ENCODE measurements at regions not wholly inside any gene's neighbourhood (a gene's known extent, or its start where the extent isn't known, plus 50 kb on each side); places are given as distances from the start of the nearest gene placed in this dataset.

DNA sequence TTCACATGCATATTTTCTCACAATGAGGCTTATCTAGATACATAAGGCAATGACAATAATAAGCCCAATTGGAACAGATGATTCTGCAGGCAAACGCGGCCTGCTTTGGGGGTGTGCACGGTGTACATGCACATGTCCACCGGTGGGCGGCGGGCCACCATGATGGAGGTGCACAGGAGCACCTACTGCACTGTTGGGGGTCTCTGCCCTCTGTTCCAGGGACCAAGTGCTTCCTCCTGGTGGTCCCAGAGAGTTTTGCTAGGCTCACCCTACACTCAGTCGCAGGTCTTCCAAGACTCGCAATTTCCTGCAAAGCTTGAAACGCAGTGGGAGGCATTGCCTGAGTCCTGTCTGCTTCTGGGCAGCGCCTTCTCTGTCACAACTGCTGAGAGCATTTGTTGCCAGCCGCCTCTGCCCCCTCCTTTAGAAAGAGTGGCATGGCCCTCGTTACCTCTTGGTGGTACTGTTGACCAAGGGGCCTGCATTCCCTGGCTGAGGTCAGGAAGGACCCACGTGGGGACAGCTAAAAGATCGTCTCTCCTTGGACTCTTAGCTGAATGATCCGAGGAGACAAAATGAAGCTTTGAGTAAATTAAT, 135.3 kb downstream of the ERMARD start:
- Histone ChIP-seq H3K9me3 (ENCODE audit: control insufficient read depth in 2 of 2, low read length in 2 of 2) (peaks cover 0 to 4% of the 10 kb centered on the region in 2 experiments), H3K27me3 (ENCODE audit: control insufficient read depth, insufficient read depth, low read length) (no peaks in the 10 kb centered on the region), H3K4me3 (ENCODE audit: low read depth, low read length) (no peak overlapping the region), H3K36me3 (ENCODE audit: control insufficient read depth, insufficient read depth, low read length) (no peaks in the 10 kb centered on the region), H3K27ac (ENCODE audit: insufficient read depth, low read length, poor library complexity, severe bottlenecking) (no peak overlapping the region), H3K4me1 (ENCODE audit: control insufficient read depth, insufficient read depth, low read length, poor library complexity, severe bottlenecking) (no peaks in the 10 kb centered on the region)
- ATAC-seq (ENCODE audit: low read depth in 2 of 2) (no peak), DNase-seq (no peak)
- H3K9me3 Mint-ChIP-seq, result peaks cover 0 to 5% (median 0%) of the 10 kb centered on the region in 7 donors
- H3K4me1 Mint-ChIP-seq, result no peaks in the 10 kb centered on the region
- peaks cover 4% of the 10 kb centered on the region for H3K36me3 Mint-ChIP-seq
- no peak overlapping the region for H3K27ac Mint-ChIP-seq
- H3K4me3 Mint-ChIP-seq, result no peak overlapping the region
- no peaks in the 10 kb centered on the region for H3K27me3 Mint-ChIP-seq

DNA sequence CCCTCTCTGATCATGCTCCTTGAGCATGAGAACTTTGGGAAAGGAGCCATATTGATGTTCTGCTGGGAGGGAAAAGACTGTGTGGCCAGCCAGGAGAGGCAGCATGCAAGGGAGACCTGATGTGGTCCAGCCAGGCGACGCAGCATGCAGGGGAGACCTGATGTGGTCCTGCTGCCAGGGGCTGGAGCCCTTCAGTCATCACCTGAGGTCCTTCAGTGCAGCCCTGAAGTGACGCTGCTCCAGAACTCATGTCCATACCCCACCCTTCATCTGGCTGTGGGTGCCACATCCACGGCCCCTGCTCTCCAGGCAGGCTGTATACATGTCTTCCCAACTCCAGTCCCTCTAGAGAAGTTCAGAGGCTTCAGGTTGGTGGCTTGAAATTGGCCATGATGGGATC, 134.4 kb downstream of the ERMARD start:
- H3K4me1 ChIP-seq (ENCODE audit: control insufficient read depth, insufficient read depth, low read length, poor library complexity, severe bottlenecking), result no peaks in the 10 kb centered on the region
- peaks cover 2% of the 10 kb centered on the region for H3K27me3 ChIP-seq (ENCODE audit: control insufficient read depth, insufficient read depth, low read length)
- no peak overlapping the region for H3K4me3 ChIP-seq (ENCODE audit: low read depth, low read length)
- Mint-ChIP-seq H3K27ac (no peak overlapping the region), H3K4me1 (no peaks in the 10 kb centered on the region), H3K27me3 (no peaks in the 10 kb centered on the region), H3K36me3 (peaks cover 4% of the 10 kb centered on the region), H3K4me3 (no peak overlapping the region), H3K9me3 (peaks cover 0 to 4% (median 0%) of the 10 kb centered on the region in 7 donors)
- H3K36me3 ChIP-seq (ENCODE audit: control insufficient read depth, insufficient read depth, low read length), result no peaks in the 10 kb centered on the region
- no peaks in the 10 kb centered on the region for H3K9me3 ChIP-seq (ENCODE audit: control insufficient read depth in 2 of 2, low read length in 2 of 2)
- ATAC-seq (ENCODE audit: low read depth in 2 of 2) (no peak), DNase-seq (no peak)
- no peak overlapping the region for H3K27ac ChIP-seq (ENCODE audit: insufficient read depth, low read length, poor library complexity, severe bottlenecking)

DNA sequence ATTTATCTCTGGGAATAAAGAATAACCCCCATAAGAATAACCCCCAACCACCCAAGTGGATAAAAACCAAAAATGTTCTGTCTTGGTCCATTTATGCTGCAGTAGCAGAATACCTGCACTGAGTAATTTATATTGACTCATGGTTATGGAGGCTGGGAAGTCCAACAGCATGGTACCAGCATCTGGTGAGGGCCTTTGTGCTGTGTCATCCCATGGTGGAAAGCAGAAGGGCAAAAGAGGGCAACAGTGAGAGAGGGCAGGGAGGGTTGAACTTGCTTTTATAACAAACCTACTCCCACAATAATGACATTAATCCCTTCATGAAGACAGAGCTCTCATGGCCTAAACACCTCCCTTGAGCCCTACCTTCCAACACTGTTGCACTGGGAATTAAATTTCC, 133.7 kb downstream of the ERMARD start:
- Mint-ChIP-seq H3K4me3 (no peak overlapping the region), H3K9me3 (peaks cover 0 to 1% (median 0%) of the 10 kb centered on the region in 7 donors), H3K27me3 (no peaks in the 10 kb centered on the region), H3K4me1 (no peaks in the 10 kb centered on the region), H3K27ac (no peak overlapping the region), H3K36me3 (peaks cover 4% of the 10 kb centered on the region)
- ATAC-seq (ENCODE audit: low read depth in 2 of 2) (no peak), DNase-seq (no peak)
- Histone ChIP-seq H3K4me1 (ENCODE audit: control insufficient read depth, insufficient read depth, low read length, poor library complexity, severe bottlenecking) (no peaks in the 10 kb centered on the region), H3K27ac (ENCODE audit: insufficient read depth, low read length, poor library complexity, severe bottlenecking) (no peak overlapping the region), H3K36me3 (ENCODE audit: control insufficient read depth, insufficient read depth, low read length) (no peaks in the 10 kb centered on the region), H3K4me3 (ENCODE audit: low read depth, low read length) (no peak overlapping the region), H3K9me3 (ENCODE audit: control insufficient read depth in 2 of 2, low read length in 2 of 2) (no peaks in the 10 kb centered on the region), H3K27me3 (ENCODE audit: control insufficient read depth, insufficient read depth, low read length) (peaks cover 2% of the 10 kb centered on the region)

DNA sequence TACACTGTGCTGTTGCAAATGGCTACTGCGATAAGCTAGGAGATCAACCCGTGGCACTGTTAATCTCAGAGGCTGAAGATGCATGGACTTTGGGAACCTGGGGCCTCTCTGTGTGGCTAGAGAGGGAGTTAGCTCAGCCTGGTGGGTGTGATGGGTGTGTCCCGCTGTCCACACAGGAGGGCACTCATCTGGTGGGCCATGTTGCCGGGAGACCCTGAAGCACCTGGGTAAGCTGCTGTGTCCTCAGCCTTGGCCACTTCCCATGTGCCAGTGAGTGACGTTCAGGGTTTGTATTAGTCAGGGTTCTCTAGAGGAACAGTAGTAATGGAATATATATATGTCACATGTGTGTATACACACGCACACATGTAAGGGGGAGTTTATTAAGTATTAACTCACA, 132.7 kb downstream of the ERMARD start:
- H3K4me1 Mint-ChIP-seq, result no peaks in the 10 kb centered on the region
- H3K27me3 Mint-ChIP-seq, result no peaks in the 10 kb centered on the region
- Histone ChIP-seq H3K4me1 (ENCODE audit: control insufficient read depth, insufficient read depth, low read length, poor library complexity, severe bottlenecking) (no peaks in the 10 kb centered on the region), H3K9me3 (ENCODE audit: control insufficient read depth in 2 of 2, low read length in 2 of 2) (no peaks in the 10 kb centered on the region), H3K4me3 (ENCODE audit: low read depth, low read length) (no peak overlapping the region), H3K27ac (ENCODE audit: insufficient read depth, low read length, poor library complexity, severe bottlenecking) (no peak overlapping the region), H3K36me3 (ENCODE audit: control insufficient read depth, insufficient read depth, low read length) (no peaks in the 10 kb centered on the region), H3K27me3 (ENCODE audit: control insufficient read depth, insufficient read depth, low read length) (peaks cover 2% of the 10 kb centered on the region)
- peaks cover 0 to 1% (median 0%) of the 10 kb centered on the region in 7 donors for H3K9me3 Mint-ChIP-seq
- H3K36me3 Mint-ChIP-seq, result peaks cover 4% of the 10 kb centered on the region
- no peak overlapping the region for H3K27ac Mint-ChIP-seq
- no peak overlapping the region for H3K4me3 Mint-ChIP-seq
- no peak for ATAC-seq (ENCODE audit: low read depth in 2 of 2)
- DNase-seq, result no peak

DNA sequence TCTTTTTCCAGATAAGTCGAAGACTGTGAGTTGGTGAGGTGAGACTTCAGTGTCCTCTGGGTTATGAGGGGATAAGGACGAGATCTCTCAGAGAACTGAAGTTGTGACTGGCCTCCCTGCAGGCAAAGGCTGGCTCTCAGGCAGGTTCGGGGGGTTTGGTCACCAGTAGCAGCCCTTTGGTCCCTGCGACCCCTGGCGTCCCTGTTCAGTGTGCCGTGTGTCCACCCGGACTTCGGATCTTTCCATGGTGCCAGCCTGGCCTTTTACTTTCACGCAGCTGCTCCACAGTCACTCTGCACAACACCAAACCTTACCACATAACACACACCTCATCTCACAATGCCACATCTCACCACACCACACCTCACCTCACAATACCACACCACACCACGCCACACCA, 131.9 kb downstream of the ERMARD start:
- H3K36me3 ChIP-seq (ENCODE audit: control insufficient read depth, insufficient read depth, low read length), result no peaks in the 10 kb centered on the region
- peaks cover 0 to 1% (median 0%) of the 10 kb centered on the region in 7 donors for H3K9me3 Mint-ChIP-seq
- H3K4me3 Mint-ChIP-seq, result no peak overlapping the region
- H3K27ac ChIP-seq (ENCODE audit: insufficient read depth, low read length, poor library complexity, severe bottlenecking), result no peak overlapping the region
- H3K27me3 ChIP-seq (ENCODE audit: control insufficient read depth, insufficient read depth, low read length), result peaks cover 2% of the 10 kb centered on the region
- H3K27me3 Mint-ChIP-seq, result no peaks in the 10 kb centered on the region
- H3K4me1 Mint-ChIP-seq, result no peaks in the 10 kb centered on the region
- DNase-seq, result no peak
- peaks cover 4% of the 10 kb centered on the region for H3K36me3 Mint-ChIP-seq
- no peak overlapping the region for H3K4me3 ChIP-seq (ENCODE audit: low read depth, low read length)
- H3K4me1 ChIP-seq (ENCODE audit: control insufficient read depth, insufficient read depth, low read length, poor library complexity, severe bottlenecking), result no peaks in the 10 kb centered on the region
- H3K27ac Mint-ChIP-seq, result no peak overlapping the region
- no peaks in the 10 kb centered on the region for H3K9me3 ChIP-seq (ENCODE audit: control insufficient read depth in 2 of 2, low read length in 2 of 2)
- no peak for ATAC-seq (ENCODE audit: low read depth in 2 of 2)

DNA sequence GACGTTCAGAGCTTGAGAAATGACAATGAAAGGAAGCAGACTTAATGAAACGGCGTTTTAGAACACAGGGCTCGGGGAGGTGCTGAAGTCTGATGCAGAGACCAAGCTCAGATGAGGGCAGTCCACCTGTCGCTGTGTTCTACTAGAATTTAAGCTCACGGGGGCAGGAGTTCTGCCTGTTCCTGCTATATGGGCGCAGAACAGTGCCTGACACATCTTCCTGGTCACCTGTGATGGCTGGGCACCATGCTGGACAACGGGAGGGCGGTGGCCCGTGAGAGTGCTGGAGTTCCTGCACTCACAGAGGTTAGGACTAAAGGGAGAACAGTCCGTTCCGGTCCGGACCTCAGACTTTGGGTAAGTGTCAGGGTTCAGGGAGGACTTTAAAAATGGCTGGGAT, 130.6 kb downstream of the ERMARD start:
- H3K9me3 ChIP-seq (ENCODE audit: control insufficient read depth in 2 of 2, low read length in 2 of 2), result no peaks in the 10 kb centered on the region
- H3K9me3 Mint-ChIP-seq, result peaks cover 0 to 1% (median 0%) of the 10 kb centered on the region in 7 donors
- no peak overlapping the region for H3K4me3 Mint-ChIP-seq
- no peak overlapping the region for H3K4me3 ChIP-seq (ENCODE audit: low read depth, low read length)
- peaks cover 5% of the 10 kb centered on the region for H3K27me3 Mint-ChIP-seq
- H3K27me3 ChIP-seq (ENCODE audit: control insufficient read depth, insufficient read depth, low read length), result peaks cover 2% of the 10 kb centered on the region
- H3K36me3 ChIP-seq (ENCODE audit: control insufficient read depth, insufficient read depth, low read length), result no peaks in the 10 kb centered on the region
- H3K27ac ChIP-seq (ENCODE audit: insufficient read depth, low read length, poor library complexity, severe bottlenecking), result no peak overlapping the region
- H3K4me1 Mint-ChIP-seq, result no peaks in the 10 kb centered on the region
- H3K4me1 ChIP-seq (ENCODE audit: control insufficient read depth, insufficient read depth, low read length, poor library complexity, severe bottlenecking), result no peaks in the 10 kb centered on the region
- peaks cover 4% of the 10 kb centered on the region for H3K36me3 Mint-ChIP-seq
- ATAC-seq (ENCODE audit: low read depth in 2 of 2) (no peak), DNase-seq (no peak)
- H3K27ac Mint-ChIP-seq, result no peak overlapping the region

DNA sequence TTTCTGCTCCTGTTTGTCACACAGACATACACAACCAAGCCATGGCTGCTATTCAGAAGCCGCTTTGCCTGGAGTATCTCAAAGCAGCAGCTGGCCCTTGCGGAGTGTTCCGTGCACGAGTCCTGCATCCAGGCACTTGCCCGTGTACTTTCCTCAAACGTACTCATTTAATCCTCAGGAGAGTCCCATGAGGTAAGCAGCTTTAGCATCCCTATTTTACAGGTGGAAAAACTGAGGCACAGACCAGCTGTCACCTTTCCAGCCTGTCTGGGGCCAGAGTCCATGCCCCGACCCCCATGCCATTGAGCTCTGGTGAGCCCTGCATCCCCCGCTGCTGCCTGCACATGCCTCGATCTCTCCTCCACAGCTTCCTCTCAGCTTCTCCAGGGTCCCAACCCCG, 130.0 kb downstream of the ERMARD start:
- Mint-ChIP-seq H3K4me1 (no peaks in the 10 kb centered on the region), H3K27ac (no peak overlapping the region), H3K9me3 (peaks cover 0 to 1% (median 0%) of the 10 kb centered on the region in 7 donors), H3K36me3 (peaks cover 4% of the 10 kb centered on the region), H3K27me3 (peaks cover 11% of the 10 kb centered on the region), H3K4me3 (no peak overlapping the region)
- DNase-seq, result no peak
- no peak for ATAC-seq (ENCODE audit: low read depth in 2 of 2)
- Histone ChIP-seq H3K27me3 (ENCODE audit: control insufficient read depth, insufficient read depth, low read length) (peaks cover 4% of the 10 kb centered on the region), H3K9me3 (ENCODE audit: control insufficient read depth in 2 of 2, low read length in 2 of 2) (no peaks in the 10 kb centered on the region), H3K4me1 (ENCODE audit: control insufficient read depth, insufficient read depth, low read length, poor library complexity, severe bottlenecking) (no peaks in the 10 kb centered on the region), H3K36me3 (ENCODE audit: control insufficient read depth, insufficient read depth, low read length) (no peaks in the 10 kb centered on the region), H3K27ac (ENCODE audit: insufficient read depth, low read length, poor library complexity, severe bottlenecking) (no peak overlapping the region), H3K4me3 (ENCODE audit: low read depth, low read length) (no peak overlapping the region)

DNA sequence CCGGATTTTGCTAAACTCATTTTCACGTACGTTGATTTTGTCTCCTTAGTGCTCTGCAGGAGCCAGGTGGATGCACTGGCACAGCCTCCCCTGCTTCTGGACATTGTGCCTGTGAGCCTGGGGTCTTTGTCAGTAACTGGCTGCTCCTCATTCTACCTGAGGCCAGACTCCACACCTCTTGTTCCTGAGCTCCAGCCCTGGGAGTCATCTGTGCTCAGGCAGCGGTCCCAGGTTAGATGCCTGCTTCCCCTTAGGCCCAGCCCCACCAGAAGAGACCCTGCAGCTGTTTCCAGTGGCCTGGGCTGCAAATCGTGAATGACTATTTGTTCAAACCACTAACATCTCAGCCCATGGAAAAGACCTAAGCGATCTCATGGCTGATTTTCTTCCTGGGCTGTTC, 129.1 kb downstream of the ERMARD start:
- no peak overlapping the region for H3K4me3 ChIP-seq (ENCODE audit: low read depth, low read length)
- no peak overlapping the region for H3K27ac Mint-ChIP-seq
- no peaks in the 10 kb centered on the region for H3K36me3 ChIP-seq (ENCODE audit: control insufficient read depth, insufficient read depth, low read length)
- no peak overlapping the region for H3K27ac ChIP-seq (ENCODE audit: insufficient read depth, low read length, poor library complexity, severe bottlenecking)
- H3K4me1 Mint-ChIP-seq, result no peaks in the 10 kb centered on the region
- no peaks in the 10 kb centered on the region for H3K4me1 ChIP-seq (ENCODE audit: control insufficient read depth, insufficient read depth, low read length, poor library complexity, severe bottlenecking)
- no peaks in the 10 kb centered on the region for H3K9me3 ChIP-seq (ENCODE audit: control insufficient read depth in 2 of 2, low read length in 2 of 2)
- peaks cover 13% of the 10 kb centered on the region for H3K27me3 Mint-ChIP-seq
- ATAC-seq (ENCODE audit: low read depth in 2 of 2) (no peak), DNase-seq (no peak)
- peaks cover 4% of the 10 kb centered on the region for H3K27me3 ChIP-seq (ENCODE audit: control insufficient read depth, insufficient read depth, low read length)
- no peak overlapping the region for H3K4me3 Mint-ChIP-seq
- peaks cover 0 to 1% (median 0%) of the 10 kb centered on the region in 7 donors for H3K9me3 Mint-ChIP-seq
- peaks cover 4% of the 10 kb centered on the region for H3K36me3 Mint-ChIP-seq
